LNCaP clone FGC (cell line): ENCODE measurements at regions not wholly inside any gene's neighbourhood (a gene's known extent, or its start where the extent isn't known, plus 50 kb on each side); places are given as distances from the start of the nearest gene placed in this dataset.

ENCODE experiments used
- DNase-seq: peaks from one replicate; pipeline ENCODE4 v3.0.0-alpha.2; 2011; ENCODE audit warnings: low read depth
- H3K4me3 ChIP-seq: 2 replicates; pipeline ENCODE4 v1.5.1; 2011; ENCODE audit warnings: mild to moderate bottlenecking, low read depth, low read length, control low read depth
- CTCF ChIP-seq: IDR thresholded peaks from 2 replicates; pipeline ENCODE4 v1.5.1; 2012; ENCODE audit warnings: mild to moderate bottlenecking; ENCODE audit not compliant: control insufficient read depth, insufficient read depth; ENCODE audit errors: extremely low read depth

GRCh38 chrX:124282580-124282979 is 49.9 kb upstream of the TEX13D start:
- TF ChIP-seq CTCF: no peak

More at GRCh38 chrX:124282580-124282979, 49.9 kb upstream of the TEX13D start:
- no peak overlapping the region for H3K4me3 ChIP-seq
- DNase-seq: no peak
